ENCODE measurements at regions not wholly inside any gene's neighbourhood (a gene's known extent, or its start where the extent isn't known, plus 50 kb on each side); places are given as distances from the start of the nearest gene placed in this dataset.
"Not testable (repeated sequence)": the region's sequence is repeated elsewhere in the genome, so short reads cannot be mapped to it uniquely, and the experiment has no call there.

- H3K4me1 Mint-ChIP-seq, result no peaks in the 10 kb centered on the region
- CTCF ChIA-PET, result no interaction called here
- H3K27ac Mint-ChIP-seq, result no peak overlapping the region
- H3K27me3 Mint-ChIP-seq, result no peaks in the 10 kb centered on the region
- peaks cover 7% of the 10 kb centered on the region for H3K9me3 Mint-ChIP-seq
- no peak for DNase-seq
- no peaks in the 10 kb centered on the region for H3K36me3 Mint-ChIP-seq
- no peak overlapping the region for H3K4me3 Mint-ChIP-seq
Observed at GRCh38 chr1:166544561-166544960, 294.7 kb upstream of the POGK start.

DNA sequence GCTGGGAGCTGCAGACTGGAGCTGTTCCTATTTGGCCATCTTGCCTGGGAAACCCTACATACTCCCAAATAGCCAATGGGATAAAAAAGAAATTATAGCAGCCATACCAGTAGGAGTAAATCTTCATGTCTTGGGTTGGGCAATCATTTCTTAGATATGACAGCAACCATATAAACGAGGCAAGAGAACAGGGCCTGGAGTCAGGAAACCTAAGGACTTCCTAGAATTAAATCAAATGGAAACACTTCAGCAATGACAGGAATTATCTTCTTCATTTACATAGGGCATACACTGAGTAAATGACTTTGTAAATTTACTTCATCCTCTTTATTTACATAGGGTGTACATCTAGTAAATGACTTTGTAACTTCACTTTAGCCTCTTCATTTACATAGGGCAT, 286.6 kb upstream of the POGK start:
- Mint-ChIP-seq H3K4me1 (no peaks in the 10 kb centered on the region), H3K9me3 (peaks cover 9% of the 10 kb centered on the region), H3K36me3 (no peaks in the 10 kb centered on the region), H3K4me3 (no peak overlapping the region), H3K27ac (no peak overlapping the region), H3K27me3 (no peaks in the 10 kb centered on the region)
- CTCF ChIA-PET, result no interaction called here
- no peak for DNase-seq

GRCh38 chr1:166570954-166571353, 268.3 kb upstream of the POGK start:
- no peak for DNase-seq
- no peak overlapping the region for H3K27ac Mint-ChIP-seq
- no peaks in the 10 kb centered on the region for H3K27me3 Mint-ChIP-seq
- no peaks in the 10 kb centered on the region for H3K9me3 Mint-ChIP-seq
- no peaks in the 10 kb centered on the region for H3K4me1 Mint-ChIP-seq
- H3K4me3 Mint-ChIP-seq, result no peak overlapping the region
- H3K36me3 Mint-ChIP-seq, result no peaks in the 10 kb centered on the region
- CTCF ChIA-PET, result no interaction called here

- CTCF ChIA-PET, result no interaction called here
- no peaks in the 10 kb centered on the region for H3K36me3 Mint-ChIP-seq
- no peak overlapping the region for H3K27ac Mint-ChIP-seq
- DNase-seq, result no peak
- no peaks in the 10 kb centered on the region for H3K27me3 Mint-ChIP-seq
- H3K4me1 Mint-ChIP-seq, result no peaks in the 10 kb centered on the region
- no peak overlapping the region for H3K4me3 Mint-ChIP-seq
- H3K9me3 Mint-ChIP-seq, result no peaks in the 10 kb centered on the region
Observed at GRCh38 chr1:166573199-166573598, 266.1 kb upstream of the POGK start.

DNA sequence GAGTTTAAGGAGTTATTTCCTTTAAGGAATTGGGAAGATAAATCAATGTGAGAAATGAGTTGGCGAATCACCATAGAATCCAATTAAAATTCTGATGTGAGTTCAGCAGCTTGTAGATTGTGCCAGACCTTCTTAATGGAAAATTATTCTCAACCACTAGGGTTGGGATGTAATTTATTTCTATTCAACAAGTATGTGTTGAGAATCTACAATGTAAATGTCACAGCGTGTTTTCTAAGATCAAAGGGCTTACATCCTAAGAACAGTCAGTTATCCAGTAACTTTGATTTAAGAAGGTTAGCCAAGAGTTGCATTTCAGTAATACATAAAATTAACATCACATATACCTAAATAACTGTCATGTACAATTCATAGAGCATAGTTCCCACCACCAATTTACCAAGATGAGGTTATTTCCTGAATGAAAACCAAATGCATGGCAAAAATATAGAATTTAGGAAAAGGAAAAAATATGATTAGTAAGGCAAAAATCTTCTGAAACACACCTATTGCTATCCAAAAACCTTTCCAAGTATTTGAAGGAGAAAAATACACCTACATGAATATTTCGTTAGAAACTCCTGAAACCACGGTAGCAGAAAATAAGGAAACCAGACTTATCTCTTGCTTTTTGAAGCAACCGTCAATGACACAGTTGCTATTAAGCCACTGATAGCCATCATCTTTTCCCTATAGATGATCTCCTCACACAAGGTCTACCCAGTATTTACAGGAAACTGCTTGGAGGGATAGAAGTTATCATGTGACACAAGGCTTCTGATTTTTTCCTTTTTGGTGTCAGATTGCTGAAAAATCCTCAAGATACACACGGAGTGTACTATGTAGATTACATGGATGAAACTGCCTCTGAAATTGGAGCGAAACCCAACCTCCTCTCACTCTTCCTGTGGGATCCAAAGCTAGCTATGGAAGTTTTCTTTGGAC, 259.4 kb upstream of the POGK start:
- Mint-ChIP-seq H3K27me3 (no peaks in the 10 kb centered on the region), H3K9me3 (no peaks in the 10 kb centered on the region), H3K4me1 (no peaks in the 10 kb centered on the region), H3K27ac (no peak overlapping the region), H3K36me3 (no peaks in the 10 kb centered on the region), H3K4me3 (no peak overlapping the region)
- DNase-seq, result no peak
- CTCF ChIA-PET, result no interaction called here

DNA sequence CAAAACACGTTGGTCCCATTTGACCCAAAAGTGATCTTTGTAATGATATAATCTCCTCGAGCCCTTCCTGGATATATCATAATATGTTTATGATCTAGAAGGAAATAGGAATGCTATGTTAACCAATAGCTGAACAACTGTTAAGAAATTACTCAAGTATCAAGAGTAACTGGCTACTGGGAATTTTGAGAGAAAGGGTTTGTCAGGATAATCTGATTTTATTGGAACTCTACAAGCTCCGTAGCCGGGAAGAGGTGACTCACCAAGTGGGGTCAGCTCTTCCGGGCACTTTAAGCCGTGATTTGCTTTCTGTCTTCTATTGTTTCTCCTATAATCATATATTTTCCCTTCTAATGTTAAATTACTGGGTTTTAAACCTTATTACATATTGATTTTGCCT, 250.5 kb upstream of the POGK start:
- H3K27me3 Mint-ChIP-seq, result no peaks in the 10 kb centered on the region
- no peak overlapping the region for H3K27ac Mint-ChIP-seq
- H3K4me1 Mint-ChIP-seq, result no peaks in the 10 kb centered on the region
- H3K9me3 Mint-ChIP-seq, result no peaks in the 10 kb centered on the region
- no peak for DNase-seq
- no peaks in the 10 kb centered on the region for H3K36me3 Mint-ChIP-seq
- CTCF ChIA-PET, result no interaction called here
- no peak overlapping the region for H3K4me3 Mint-ChIP-seq

GRCh38 chr1:166590161-166590560, 249.1 kb upstream of the POGK start:
- Mint-ChIP-seq H3K9me3 (no peaks in the 10 kb centered on the region), H3K27me3 (no peaks in the 10 kb centered on the region), H3K36me3 (no peaks in the 10 kb centered on the region), H3K4me3 (no peak overlapping the region), H3K27ac (no peak overlapping the region), H3K4me1 (no peaks in the 10 kb centered on the region)
- no peak for DNase-seq
- CTCF ChIA-PET, result no interaction called here

- H3K36me3 Mint-ChIP-seq, result no peaks in the 10 kb centered on the region
- no peak overlapping the region for H3K27ac Mint-ChIP-seq
- no peaks in the 10 kb centered on the region for H3K9me3 Mint-ChIP-seq
- CTCF ChIA-PET, result no interaction called here
- no peaks in the 10 kb centered on the region for H3K4me1 Mint-ChIP-seq
- DNase-seq, result no peak
- H3K4me3 Mint-ChIP-seq, result no peak overlapping the region
- H3K27me3 Mint-ChIP-seq, result no peaks in the 10 kb centered on the region
Observed at GRCh38 chr1:166594646-166595045, 244.6 kb upstream of the POGK start.

GRCh38 chr1:166597516-166597915, 241.8 kb upstream of the POGK start:
- Mint-ChIP-seq H3K27me3 (peaks cover 3% of the 10 kb centered on the region), H3K4me3 (no peak overlapping the region)

DNA sequence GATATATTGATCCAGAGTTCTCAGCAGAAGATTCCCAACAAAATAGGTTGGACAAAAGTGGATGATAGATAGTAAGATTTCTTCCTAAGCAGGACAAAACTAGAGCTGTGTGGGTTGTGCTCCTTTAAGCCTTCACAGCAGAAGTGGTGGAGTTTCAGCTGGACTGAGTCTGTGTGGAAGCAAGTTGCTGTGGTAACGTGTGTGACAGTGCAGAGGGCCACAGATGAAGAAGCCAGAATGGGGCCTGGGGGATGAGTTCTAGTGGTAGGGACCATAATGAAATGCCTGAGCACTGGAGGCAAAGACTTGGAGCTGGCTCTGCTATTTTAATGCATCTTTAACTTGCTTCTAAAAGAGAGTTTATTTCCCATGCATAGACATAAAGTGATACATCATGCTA, 238.7 kb upstream of the POGK start:
- CTCF ChIA-PET, result no interaction called here
- no peaks in the 10 kb centered on the region for H3K36me3 Mint-ChIP-seq

More at GRCh38 chr1:166597516-166597915, 241.8 kb upstream of the POGK start:
- Mint-ChIP-seq H3K9me3 (no peaks in the 10 kb centered on the region), H3K4me1 (no peaks in the 10 kb centered on the region), H3K36me3 (no peaks in the 10 kb centered on the region), H3K27ac (no peak overlapping the region)
- CTCF ChIA-PET, result no interaction called here
- DNase-seq, result no peak

DNA sequence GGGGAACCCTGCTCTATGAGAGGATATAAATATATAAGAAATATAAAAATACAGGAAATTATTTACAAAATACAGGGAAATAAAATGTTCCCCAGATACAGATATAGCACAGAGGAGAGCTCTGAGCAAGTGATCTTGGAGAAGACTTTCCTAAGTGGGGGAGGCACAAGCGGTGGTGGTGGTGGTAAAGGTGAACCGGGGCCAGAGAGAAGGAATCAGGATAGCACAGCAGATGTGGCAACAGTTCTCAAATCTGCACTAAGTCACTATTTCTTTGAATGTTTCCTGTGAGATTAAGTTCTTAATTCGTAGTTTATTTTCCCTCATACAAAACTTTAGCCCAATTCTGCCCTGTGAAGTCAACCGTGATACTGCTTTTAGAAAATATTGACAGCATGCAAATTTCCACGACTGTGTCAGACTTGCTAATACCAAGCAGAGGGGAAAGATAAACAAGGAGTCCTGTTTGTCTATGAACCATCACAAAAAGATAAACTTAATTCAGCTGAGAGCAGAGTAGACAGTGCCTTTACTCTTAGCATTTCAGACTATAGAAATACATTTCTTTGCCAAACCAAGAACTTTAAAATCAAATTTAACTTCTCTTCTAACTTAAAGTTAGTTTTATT, 237.5 kb upstream of the POGK start:
- H3K9me3 Mint-ChIP-seq, result no peaks in the 10 kb centered on the region
- DNase-seq, result no peak
- H3K4me3 Mint-ChIP-seq, result no peak overlapping the region
- no peaks in the 10 kb centered on the region for H3K36me3 Mint-ChIP-seq
- H3K4me1 Mint-ChIP-seq, result no peaks in the 10 kb centered on the region
- H3K27ac Mint-ChIP-seq, result no peak overlapping the region
- H3K27me3 Mint-ChIP-seq, result peaks cover 3% of the 10 kb centered on the region
- CTCF ChIA-PET, result no interaction called here

More for the DNA sequence above, 238.7 kb upstream of the POGK start:
- peaks cover 3% of the 10 kb centered on the region for H3K27me3 Mint-ChIP-seq
- no peak for DNase-seq
- no peak overlapping the region for H3K4me3 Mint-ChIP-seq
- no peaks in the 10 kb centered on the region for H3K9me3 Mint-ChIP-seq
- H3K4me1 Mint-ChIP-seq, result no peaks in the 10 kb centered on the region
- H3K27ac Mint-ChIP-seq, result no peak overlapping the region

DNA sequence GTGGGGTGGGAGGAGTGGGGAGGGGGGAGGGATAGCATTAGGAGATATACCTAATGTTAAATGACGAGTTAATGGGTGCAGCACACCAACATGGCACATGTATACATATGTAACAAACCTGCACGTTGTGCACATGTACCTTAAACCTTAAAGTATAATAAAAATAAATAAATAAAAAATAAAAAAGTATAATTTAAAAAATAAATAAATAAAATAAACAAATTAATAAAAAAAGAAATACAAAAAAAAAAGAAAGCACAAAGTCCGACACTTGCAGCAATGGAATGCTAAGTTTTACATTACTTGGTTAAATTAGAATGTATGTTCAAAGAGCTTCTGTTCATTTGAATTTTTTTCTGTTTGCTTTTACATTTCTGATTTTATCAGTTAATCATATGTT, 236.5 kb upstream of the POGK start:
- CTCF ChIA-PET, result not testable (repeated sequence)

DNA sequence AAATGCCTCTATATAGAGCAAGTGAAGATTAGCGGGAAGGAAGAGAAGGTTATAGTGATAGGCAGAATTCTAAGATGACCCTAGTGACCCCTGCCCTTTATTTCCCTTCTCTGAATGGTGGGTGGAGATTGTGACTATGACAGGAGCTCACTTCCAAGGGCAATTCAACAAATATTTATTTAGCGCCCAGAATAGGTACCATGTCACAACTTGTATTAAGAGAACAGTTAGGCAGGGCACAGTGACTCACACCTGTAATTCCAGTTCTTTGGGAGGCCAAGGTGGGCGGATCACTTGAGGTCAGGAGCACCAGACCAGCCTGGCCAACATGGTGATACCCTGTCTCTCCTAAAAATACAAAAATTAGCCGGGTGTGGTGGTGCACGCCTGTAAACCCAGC, 236.0 kb upstream of the POGK start:
- Mint-ChIP-seq H3K36me3 (no peaks in the 10 kb centered on the region), H3K9me3 (no peaks in the 10 kb centered on the region), H3K27ac (no peak overlapping the region), H3K4me3 (no peak overlapping the region), H3K4me1 (no peaks in the 10 kb centered on the region), H3K27me3 (peaks cover 3% of the 10 kb centered on the region)
- DNase-seq, result no peak
- CTCF ChIA-PET, result no interaction called here

More for the DNA sequence above, 236.5 kb upstream of the POGK start:
- H3K36me3 Mint-ChIP-seq, H3K9me3 Mint-ChIP-seq, H3K27me3 Mint-ChIP-seq, H3K4me1 Mint-ChIP-seq, H3K27ac Mint-ChIP-seq, DNase-seq, H3K4me3 Mint-ChIP-seq: not testable (repeated sequence)

- Mint-ChIP-seq H3K27ac (no peak overlapping the region), H3K4me3 (no peak overlapping the region), H3K9me3 (no peaks in the 10 kb centered on the region), H3K27me3 (peaks cover 3% of the 10 kb centered on the region), H3K4me1 (no peaks in the 10 kb centered on the region), H3K36me3 (no peaks in the 10 kb centered on the region)
- CTCF ChIA-PET, result interaction anchor here (0.6 kb wide), 1 partner anchor 1405 kb away, joined by 3 read pairs; no protein-coding TSS in a partner anchor
- DNase-seq, result no peak
Observed at GRCh38 chr1:166605137-166605536, 234.1 kb upstream of the POGK start.

- H3K4me3 Mint-ChIP-seq, result no peak overlapping the region
- no peaks in the 10 kb centered on the region for H3K36me3 Mint-ChIP-seq
- DNase-seq, result no peak
- H3K27ac Mint-ChIP-seq, result no peak overlapping the region
- CTCF ChIA-PET, result no interaction called here
- H3K27me3 Mint-ChIP-seq, result peaks cover 1% of the 10 kb centered on the region
- H3K4me1 Mint-ChIP-seq, result no peaks in the 10 kb centered on the region
- no peaks in the 10 kb centered on the region for H3K9me3 Mint-ChIP-seq
Observed at GRCh38 chr1:166612886-166613285, 226.4 kb upstream of the POGK start.
